A549 (cell line): ENCODE measurements at regions not wholly inside any gene's neighbourhood (a gene's known extent, or its start where the extent isn't known, plus 50 kb on each side); places are given as distances from the start of the nearest gene placed in this dataset.

Experiments used
- ATAC-seq, 2 experiments: fragments of 200-7000 bp in 1 of 2; fragments of >200 bp in 1 of 2; cut with Nextera tagmentation in 1 of 2; cut with Tn5 transposase in 1 of 2; 3 replicates each; pipeline versions ENCODE4 v1.8.0 to v1.9.1; 2018 to 2020; ENCODE audit warnings: mild to moderate bottlenecking in 1 of 2, moderate library complexity in 1 of 2
- CTCF ChIA-PET: fragments of 300-600 bp; sonication (Branson Sonifier 250); formaldehyde crosslinking; extraction: SDS; loops from one replicate; lab custom pipeline; 2021; ENCODE audit warnings: antibody characterized with exemption, inconsistent platforms; lab: Yijun Ruan, JAX
- POLR2A ChIA-PET: fragments of 350-600 bp; formaldehyde crosslinking; extraction: SDS; loops from one replicate; lab custom pipeline; 2021; ENCODE audit warnings: antibody characterized with exemption, inconsistent platforms; lab: Yijun Ruan, JAX
- DNase-seq, 2 experiments: peaks; one replicate each; pipeline versions ENCODE4 v3.0.0 to v3.0.0-alpha.2; 2011 to 2016; ENCODE audit warnings: low read depth in 1 of 2, low spot score in 1 of 2
- FAIRE-seq: peaks from 2 replicates; lab custom pipeline; 2011; peaks lifted over from hg19 to GRCh38; lab: Jason Lieb, UNC
- H3K27ac ChIP-seq, 2 experiments: fragments of >200 bp; sonication (Bioruptor Twin); formaldehyde crosslinking; 3 replicates each; pipeline ENCODE4 v1.5.1; 2016 to 2017
- H3K4me1 ChIP-seq: fragments of >200 bp; sonication (Bioruptor Twin); formaldehyde crosslinking; 3 replicates; pipeline ENCODE4 v1.6.1; 2016
- H3K4me2 ChIP-seq: fragments of >200 bp; sonication (Bioruptor Twin); formaldehyde crosslinking; 3 replicates; pipeline ENCODE4 v1.6.1; 2016
- H3K4me3 ChIP-seq: fragments of >200 bp; sonication (Bioruptor Twin); formaldehyde crosslinking; 3 replicates; pipeline ENCODE4 v1.5.1; 2016
- H3K9me3 ChIP-seq: fragments of >200 bp; sonication (Bioruptor Twin); formaldehyde crosslinking; 3 replicates; pipeline ENCODE4 v1.6.1; 2016
- ATOH8 ChIP-seq: fragments of 250-450 bp; sonication (Bioruptor Pico); IDR thresholded peaks from 2 replicates; pipeline ENCODE4 v1.5.0; 2020; ENCODE audit warnings: low read depth, mild to moderate bottlenecking, moderate library complexity
- CBX8 ChIP-seq: fragments of 200-600 bp; sonication (generic); IDR thresholded peaks from 2 replicates; pipeline ENCODE4 v1.6.1; 2016
- CHD2 ChIP-seq: fragments of 150-350 bp; IDR thresholded peaks from 2 replicates; pipeline ENCODE4 v1.6.1; 2014; ENCODE audit warnings: low read length; ENCODE audit not compliant: partially characterized antibody
- CHD4 ChIP-seq: fragments of 200-600 bp; sonication (generic); IDR thresholded peaks from 2 replicates; pipeline ENCODE4 v1.6.1; 2016; ENCODE audit warnings: antibody characterized with exemption, mild to moderate bottlenecking, borderline replicate concordance
- CTCF ChIP-seq: fragments of >200 bp; sonication (Bioruptor Twin); formaldehyde crosslinking; IDR thresholded peaks from 3 replicates; pipeline ENCODE4 v1.5.1; 2016
- EHF ChIP-seq: fragments of 250-450 bp; sonication (Bioruptor Pico); IDR thresholded peaks from 2 replicates; pipeline ENCODE4 v1.5.0; 2020; ENCODE audit warnings: mild to moderate bottlenecking
- EHMT2 ChIP-seq: fragments of 200-600 bp; sonication (generic); IDR thresholded peaks from 2 replicates; pipeline ENCODE4 v1.6.1; 2016; ENCODE audit warnings: antibody characterized with exemption, low read depth, mild to moderate bottlenecking, moderate library complexity
- ESRRA ChIP-seq: fragments of 150-350 bp; IDR thresholded peaks from 2 replicates; pipeline ENCODE4 v1.6.1; 2014; ENCODE audit warnings: mild to moderate bottlenecking, low read length, borderline replicate concordance
- FOSB ChIP-seq: fragments of 250-450 bp; sonication (Bioruptor Pico); IDR thresholded peaks from 2 replicates; pipeline ENCODE4 v1.5.0; 2020; ENCODE audit warnings: mild to moderate bottlenecking, moderate library complexity
- FOXS1 ChIP-seq: fragments of 250-450 bp; sonication (Bioruptor Pico); IDR thresholded peaks from 2 replicates; pipeline ENCODE4 v1.5.0; 2020; ENCODE audit warnings: mild to moderate bottlenecking, moderate library complexity
- HEYL ChIP-seq: fragments of 250-450 bp; sonication (Bioruptor Pico); IDR thresholded peaks from 2 replicates; pipeline ENCODE4 v1.8.0; 2021; ENCODE audit warnings: mild to moderate bottlenecking, moderate library complexity
- HOXA7 ChIP-seq: fragments of 250-450 bp; sonication (Bioruptor Pico); IDR thresholded peaks from 2 replicates; pipeline ENCODE4 v1.5.0; 2020; ENCODE audit warnings: mild to moderate bottlenecking, moderate library complexity
- HOXB13 ChIP-seq: fragments of 250-450 bp; sonication (Bioruptor Pico); IDR thresholded peaks from 2 replicates; pipeline ENCODE4 v1.5.0; 2020; ENCODE audit warnings: low read depth, mild to moderate bottlenecking, moderate library complexity
- JUN ChIP-seq, 2 experiments: fragments of >200 bp; sonication (Bioruptor Twin); formaldehyde crosslinking; IDR thresholded peaks; 2 replicates in 1 of 2; 3 replicates in 1 of 2; pipeline ENCODE4 v1.6.1; 2016 to 2017
- JUNB ChIP-seq: fragments of >200 bp; sonication (Bioruptor Twin); formaldehyde crosslinking; IDR thresholded peaks from 2 replicates; pipeline ENCODE4 v1.6.1; 2016
- KDM5A ChIP-seq: fragments of 200-600 bp; sonication (generic); IDR thresholded peaks from 2 replicates; pipeline ENCODE4 v1.6.1; 2016; ENCODE audit warnings: antibody characterized with exemption, mild to moderate bottlenecking
- MAFK ChIP-seq: fragments of 450-650 bp; IDR thresholded peaks from 2 replicates; pipeline ENCODE4 v1.6.1; 2014; ENCODE audit not compliant: partially characterized antibody
- MAZ ChIP-seq: fragments of 150-350 bp; IDR thresholded peaks from 2 replicates; pipeline ENCODE4 v1.6.1; 2014; ENCODE audit warnings: antibody characterized with exemption, low read depth, low read length, borderline replicate concordance
- NFE2L2 ChIP-seq: fragments of 150-350 bp; conservative IDR thresholded peaks from 2 replicates; pipeline ENCODE4 v1.6.1; 2014; ENCODE audit warnings: low read length
- NPAS2 ChIP-seq: fragments of 250-450 bp; sonication (Bioruptor Pico); IDR thresholded peaks from 2 replicates; pipeline ENCODE4 v1.8.0; 2022; ENCODE audit warnings: mild to moderate bottlenecking, moderate library complexity, borderline replicate concordance
- NR3C1 ChIP-seq: fragments of >200 bp; sonication (Bioruptor Twin); formaldehyde crosslinking; IDR thresholded peaks from 3 replicates; pipeline ENCODE4 v1.6.1; 2017
- POLR2A ChIP-seq: IDR thresholded peaks from 2 replicates; pipeline ENCODE4 v1.6.1; 2012; ENCODE audit warnings: mild to moderate bottlenecking, low read length
- POLR2AphosphoS2 ChIP-seq: conservative IDR thresholded peaks from 2 replicates; pipeline ENCODE4 v1.6.1; 2012; ENCODE audit warnings: low read length, improper control_type of control experiment, inconsistent platforms
- RAD21 ChIP-seq, 2 experiments: fragments of >200 bp in 1 of 2; sonication (Bioruptor Twin) in 1 of 2; formaldehyde crosslinking in 1 of 2; IDR thresholded peaks in 1 of 2; conservative IDR thresholded peaks in 1 of 2; 2 replicates in 1 of 2; 3 replicates in 1 of 2; pipeline ENCODE4 v1.6.1; 2012 to 2018; ENCODE audit warnings: inconsistent platforms in 1 of 2
- RARB ChIP-seq: fragments of 250-450 bp; sonication (Bioruptor Pico); IDR thresholded peaks from 2 replicates; pipeline ENCODE4 v1.8.0; 2021; ENCODE audit warnings: mild to moderate bottlenecking, moderate library complexity
- RFX5 ChIP-seq: fragments of 450-650 bp; IDR thresholded peaks from 2 replicates; pipeline ENCODE4 v1.7.1; 2014; ENCODE audit warnings: antibody characterized with exemption, mild to moderate bottlenecking, moderate library complexity
- RNF2 ChIP-seq: fragments of 200-600 bp; sonication (generic); IDR thresholded peaks from 2 replicates; pipeline ENCODE4 v1.6.1; 2016; ENCODE audit warnings: low read depth, mild to moderate bottlenecking, antibody characterized with exemption, moderate library complexity, borderline replicate concordance
- SMC3 ChIP-seq: fragments of >200 bp; sonication (Bioruptor Twin); formaldehyde crosslinking; IDR thresholded peaks from 3 replicates; pipeline ENCODE4 v1.6.1; 2018; ENCODE audit warnings: inconsistent platforms
- SREBF2 ChIP-seq: fragments of 450-650 bp; IDR thresholded peaks from 2 replicates; pipeline ENCODE4 v1.6.1; 2014; ENCODE audit warnings: mild to moderate bottlenecking, moderate library complexity
- TFCP2L1 ChIP-seq: fragments of 250-450 bp; sonication (Bioruptor Pico); IDR thresholded peaks from 2 replicates; pipeline ENCODE4 v1.5.0; 2021; ENCODE audit warnings: mild to moderate bottlenecking
- USF2 ChIP-seq: fragments of 450-650 bp; IDR thresholded peaks from 2 replicates; pipeline ENCODE4 v1.6.1; 2014; ENCODE audit warnings: antibody characterized with exemption
- ZC3H11A ChIP-seq: fragments of 450-650 bp; IDR thresholded peaks from 2 replicates; pipeline ENCODE4 v1.6.1; 2014; ENCODE audit warnings: antibody characterized with exemption, mild to moderate bottlenecking
- ZNF302 ChIP-seq: fragments of 250-450 bp; sonication (Bioruptor Pico); IDR thresholded peaks from 2 replicates; pipeline ENCODE4 v1.9.0; 2021; ENCODE audit warnings: inconsistent platforms, mild to moderate bottlenecking, moderate library complexity
- ZSCAN20 ChIP-seq: fragments of 250-450 bp; sonication (Bioruptor Pico); IDR thresholded peaks from 2 replicates; pipeline ENCODE4 v1.8.0; 2022; ENCODE audit warnings: mild to moderate bottlenecking, moderate library complexity
- WGBS: methylation state at CpG from one replicate; pipeline ENCODE4 v1.1.6; 2017; ENCODE audit errors: missing lambda C conversion rate; 5-methylcytosine and 5-hydroxymethylcytosine counted together
- TF ChIP-seq, protein P1 (sequence below): IDR thresholded peaks from 2 replicates; pipeline ENCODE4 v1.6.1; 2012

GRCh38 chr6:74602206-74602605, 603.6 kb downstream of the COL12A1 start:
- no peak overlapping the region for H3K4me2 ChIP-seq
- H3K27ac ChIP-seq = no peak overlapping the region
- 96% methylated on average over 3 of the region's 3 CpGs for WGBS
- POLR2A ChIA-PET = no interaction called here
- CTCF ChIA-PET = no interaction called here
- no peak for DNase-seq
- no peak overlapping the region for H3K4me3 ChIP-seq
- no peaks in the 10 kb centered on the region for H3K9me3 ChIP-seq
- peaks cover 39% of the 10 kb centered on the region for H3K4me1 ChIP-seq
- no peak for TF ChIP-seq FOXS1 (CRISPR knock-in tag)
- no peak for TF ChIP-seq POLR2A
- no peak for TF ChIP-seq SMC3
- no peak for TF ChIP-seq EHMT2
- no peak for TF ChIP-seq ZC3H11A
- TF ChIP-seq NPAS2 = no peak
- TF ChIP-seq ESRRA = no peak
- no peak for TF ChIP-seq CTCF
- TF ChIP-seq NR3C1 = no peak
- no peak for TF ChIP-seq RARB
- TF ChIP-seq RAD21 (conservative IDR thresholded peaks at IDR 0.05 in 1 of 2, IDR thresholded peaks at IDR 0.05 in 1 of 2) = no peak
- ATAC-seq = no peak
- FAIRE-seq = no peak

GRCh38 chr6:74598462-74599393, 607.1 kb downstream of the COL12A1 start:
- FAIRE-seq (no peak), ATAC-seq (peak; percentile 90 to 94), DNase-seq (peak; percentile 10 to 74)
- 4% methylated on average over 3 of the region's 3 CpGs for WGBS
- H3K4me1 ChIP-seq = peaks cover 20% of the 10 kb centered on the region
- ChIA-PET CTCF (no interaction called here), POLR2A (no interaction called here)
- peak overlapping the region; percentile 47 for H3K4me2 ChIP-seq
- H3K27ac ChIP-seq = peak overlapping the region; percentile 16 to 58; a peak in 3 of 6 replicates
- H3K4me3 ChIP-seq = no peak overlapping the region
- no peaks in the 10 kb centered on the region for H3K9me3 ChIP-seq
- TF ChIP-seq SREBF2 (no peak), RARB (no peak), NFE2L2 (no peak), POLR2AphosphoS2 (no peak), POLR2A (no peak), NPAS2 (no peak), HOXA7 (no peak), CHD2 (no peak), USF2 (no peak), JUNB (peak; percentile 82), ZC3H11A (no peak), KDM5A (no peak), MAFK (no peak), CHD4 (no peak), TFCP2L1 (CRISPR knock-in tag) (no peak), FOSB (no peak), RNF2 (no peak), ATOH8 (no peak), HEYL (CRISPR knock-in tag) (no peak), ESRRA (no peak), RFX5 (no peak), JUN (IDR thresholded peaks at IDR 0.05) (peak; percentile 51 to 75; a peak in 2 of 5 replicates), CBX8 (no peak), HOXB13 (no peak), ZSCAN20 (CRISPR knock-in tag) (no peak), EHF (no peak), ZNF302 (CRISPR knock-in tag) (no peak), SMC3 (no peak), MAZ (no peak)
- TF ChIP-seq, protein P1, sequence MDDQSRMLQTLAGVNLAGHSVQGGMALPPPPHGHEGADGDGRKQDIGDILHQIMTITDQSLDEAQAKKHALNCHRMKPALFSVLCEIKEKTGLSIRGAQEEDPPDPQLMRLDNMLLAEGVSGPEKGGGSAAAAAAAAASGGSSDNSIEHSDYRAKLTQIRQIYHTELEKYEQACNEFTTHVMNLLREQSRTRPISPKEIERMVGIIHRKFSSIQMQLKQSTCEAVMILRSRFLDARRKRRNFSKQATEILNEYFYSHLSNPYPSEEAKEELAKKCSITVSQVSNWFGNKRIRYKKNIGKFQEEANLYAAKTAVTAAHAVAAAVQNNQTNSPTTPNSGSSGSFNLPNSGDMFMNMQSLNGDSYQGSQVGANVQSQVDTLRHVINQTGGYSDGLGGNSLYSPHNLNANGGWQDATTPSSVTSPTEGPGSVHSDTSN = 0 out of 2 replicates have a peak, but pooled peaks have one; percentile 18
